PC-3 (cell line): ENCODE measurements at regions not wholly inside any gene's neighbourhood (a gene's known extent, or its start where the extent isn't known, plus 50 kb on each side); places are given as distances from the start of the nearest gene placed in this dataset.
A peak's percentile ranks its signal among the peaks of the same experiment; 100 is the strongest.

Experiments used
- ATAC-seq: fragments of 200-7000 bp; cut with Tn5 transposase; 2 replicates; pipeline ENCODE4 v1.9.1; 2020; ENCODE audit warnings: mild to moderate bottlenecking, moderate library complexity
- BruUV-seq: library from RNA; stranded (reverse); fragments of 400-500 nt; replicated peaks from 2 replicates; lab custom pipeline; 2021; lab: Mats Ljungman, UMichigan
- CTCF ChIA-PET: fragments of 300-600 bp; sonication (Branson Sonifier 250); formaldehyde crosslinking; loops from one replicate; lab custom pipeline; 2022; ENCODE audit warnings: antibody characterized with exemption; lab: Charles Lee
- POLR2A ChIA-PET: fragments of 300-600 bp; sonication (Branson Sonifier 250); formaldehyde crosslinking; loops from one replicate; lab custom pipeline; 2022; ENCODE audit warnings: antibody characterized with exemption; ENCODE audit not compliant: unreplicated experiment; lab: Charles Lee
- DNase-seq: peaks from one replicate; pipeline ENCODE4 v3.0.0-alpha.2; 2015
- H2AFZ ChIP-seq: fragments of 300-600 bp; sonication (generic); 2 replicates; pipeline ENCODE4 v1.6.0; 2016; ENCODE audit warnings: antibody characterized with exemption, low read length
- H3F3A ChIP-seq: fragments of 300-600 bp; sonication (generic); one replicate; pipeline ENCODE4 v1.6.0; 2017; ENCODE audit warnings: antibody characterized with exemption, low read length, control low read depth, mild to moderate bottlenecking; ENCODE audit not compliant: unreplicated experiment
- H3K27ac ChIP-seq: fragments of 300-600 bp; sonication (generic); 2 replicates; pipeline ENCODE4 v1.5.1; 2016; ENCODE audit warnings: mild to moderate bottlenecking, low read length
- H3K27me3 ChIP-seq: fragments of 300-600 bp; sonication (generic); 2 replicates; pipeline ENCODE4 v1.6.1; 2016; ENCODE audit warnings: low read length, mixed read lengths
- H3K36me3 ChIP-seq: fragments of 300-600 bp; sonication (generic); 2 replicates; pipeline ENCODE4 v1.6.1; 2016; ENCODE audit warnings: low read depth, mixed run types, low read length, mixed read lengths
- H3K4me1 ChIP-seq: fragments of 300-600 bp; sonication (generic); 2 replicates; pipeline ENCODE4 v1.5.1; 2016; ENCODE audit warnings: low read length; ENCODE audit not compliant: insufficient read depth
- H3K4me2 ChIP-seq: fragments of 300-600 bp; sonication (generic); 2 replicates; pipeline ENCODE4 v1.6.0; 2016; ENCODE audit warnings: low read length
- H3K4me3 ChIP-seq: fragments of 300-600 bp; sonication (generic); 2 replicates; pipeline ENCODE4 v1.5.1; 2016; ENCODE audit warnings: mild to moderate bottlenecking, low read length, mixed read lengths
- H3K79me2 ChIP-seq: fragments of 300-600 bp; sonication (generic); 2 replicates; pipeline ENCODE4 v1.6.1; 2017; ENCODE audit warnings: low read length, mixed read lengths
- H3K9ac ChIP-seq: fragments of 300-600 bp; sonication (generic); 2 replicates; pipeline ENCODE4 v1.6.0; 2016; ENCODE audit warnings: mild to moderate bottlenecking, low read length
- H3K9me2 ChIP-seq: fragments of 300-600 bp; sonication (generic); replicated peaks from 2 replicates; pipeline ENCODE4 v1.6.1; 2016; ENCODE audit warnings: mixed run types, low read length, mixed read lengths
- H3K9me3 ChIP-seq: fragments of 300-600 bp; sonication (generic); 2 replicates; pipeline ENCODE4 v1.6.1; 2016; ENCODE audit warnings: low read length, mixed read lengths
- H4K20me1 ChIP-seq: fragments of 300-600 bp; sonication (generic); 2 replicates; pipeline ENCODE4 v1.6.1; 2016; ENCODE audit warnings: low read length, mixed read lengths
- CTCF ChIP-seq: fragments of 300-600 bp; sonication (generic); conservative IDR thresholded peaks from 2 replicates; pipeline ENCODE4 v1.5.1; 2017; ENCODE audit warnings: antibody characterized with exemption, low read depth, mild to moderate bottlenecking, low read length
- EZH2 ChIP-seq: fragments of 300-600 bp; sonication (generic); IDR thresholded peaks from one replicate; pipeline ENCODE4 v1.6.1; 2017; ENCODE audit warnings: antibody characterized with exemption, mild to moderate bottlenecking, low read length; ENCODE audit not compliant: unreplicated experiment
- EZH2phosphoT487 ChIP-seq: fragments of 300-600 bp; sonication (generic); IDR thresholded peaks from 2 replicates; pipeline ENCODE4 v1.6.1; 2018; ENCODE audit warnings: mild to moderate bottlenecking, antibody characterized with exemption, low read length, borderline replicate concordance
- intact Hi-C: fragments of 100-400 bp; cut with micrococcal nuclease; formaldehyde crosslinking; loops from 2 replicates; pipeline ENCODE4 v1.9.0; 2023

GRCh38 chr4:106694232-106694631 is 325.7 kb upstream of the GIMD1 start:
- H3K9ac ChIP-seq = no peak overlapping the region
- no peak for ATAC-seq

DNA sequence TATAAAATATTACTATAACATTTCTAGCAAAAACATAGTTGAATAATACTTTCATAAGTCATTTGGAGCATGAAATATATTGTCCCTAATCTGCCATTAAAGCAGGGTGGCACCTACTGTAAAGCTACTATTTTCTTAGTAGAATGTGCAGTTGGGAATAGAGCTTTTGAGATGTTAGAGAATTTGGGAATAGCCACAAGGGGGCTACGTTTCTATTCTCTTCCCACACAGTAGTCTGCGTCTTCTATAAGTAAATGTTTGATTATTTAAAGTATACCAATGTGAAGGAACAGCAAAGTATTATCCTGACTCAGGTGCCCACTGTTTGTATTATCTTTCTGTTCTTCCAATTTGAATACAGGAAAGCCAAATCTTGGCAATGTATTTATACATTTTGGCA is 323.2 kb upstream of the GIMD1 start:
- Histone ChIP-seq H3K27ac (no peak overlapping the region), H2AFZ (no peak overlapping the region), H3K79me2 (no peaks in the 10 kb centered on the region), H4K20me1 (no peaks in the 10 kb centered on the region), H3K9me2 (no peaks in the 10 kb centered on the region), H3F3A (no peaks in the 10 kb centered on the region), H3K4me2 (no peak overlapping the region), H3K4me3 (no peak overlapping the region), H3K27me3 (no peaks in the 10 kb centered on the region), H3K36me3 (no peaks in the 10 kb centered on the region), H3K9ac (no peak overlapping the region), H3K9me3 (no peaks in the 10 kb centered on the region), H3K4me1 (0 out of 2 replicates have a peak, but pooled peaks cover 9% of the 10 kb centered on the region)
- intact Hi-C loops = loop anchor here (5.0 kb wide), 1 partner anchor 116 kb away; no protein-coding TSS in a partner anchor
- ChIA-PET POLR2A (no interaction called here), CTCF (no interaction called here)
- TF ChIP-seq EZH2 (no peak), CTCF (0 out of 2 replicates have a peak, but pooled peaks have one; percentile 28), EZH2phosphoT487 (no peak)
- DNase-seq = no peak
- BruUV-seq = no TSS peak
- no peak for ATAC-seq

More at GRCh38 chr4:106694232-106694631, 325.7 kb upstream of the GIMD1 start:
- H2AFZ ChIP-seq = no peak overlapping the region
- no peak overlapping the region for H3K4me3 ChIP-seq
- no peaks in the 10 kb centered on the region for H3F3A ChIP-seq
- ChIA-PET POLR2A (no interaction called here), CTCF (no interaction called here)
- intact Hi-C loops = loop anchor here (5.0 kb wide), 1 partner anchor 113 kb away; no protein-coding TSS in a partner anchor
- H3K4me1 ChIP-seq = 0 out of 2 replicates have a peak, but pooled peaks cover 9% of the 10 kb centered on the region
- H3K36me3 ChIP-seq = no peaks in the 10 kb centered on the region
- no peaks in the 10 kb centered on the region for H3K9me3 ChIP-seq
- H4K20me1 ChIP-seq = no peaks in the 10 kb centered on the region
- H3K79me2 ChIP-seq = no peaks in the 10 kb centered on the region
- no peak overlapping the region for H3K4me2 ChIP-seq
- no TSS peak for BruUV-seq
- H3K27me3 ChIP-seq = no peaks in the 10 kb centered on the region
- DNase-seq = no peak
- H3K27ac ChIP-seq = no peak overlapping the region
- TF ChIP-seq EZH2phosphoT487 = no peak
- no peak for TF ChIP-seq CTCF
- no peak for TF ChIP-seq EZH2
- H3K9me2 ChIP-seq = no peaks in the 10 kb centered on the region

DNA sequence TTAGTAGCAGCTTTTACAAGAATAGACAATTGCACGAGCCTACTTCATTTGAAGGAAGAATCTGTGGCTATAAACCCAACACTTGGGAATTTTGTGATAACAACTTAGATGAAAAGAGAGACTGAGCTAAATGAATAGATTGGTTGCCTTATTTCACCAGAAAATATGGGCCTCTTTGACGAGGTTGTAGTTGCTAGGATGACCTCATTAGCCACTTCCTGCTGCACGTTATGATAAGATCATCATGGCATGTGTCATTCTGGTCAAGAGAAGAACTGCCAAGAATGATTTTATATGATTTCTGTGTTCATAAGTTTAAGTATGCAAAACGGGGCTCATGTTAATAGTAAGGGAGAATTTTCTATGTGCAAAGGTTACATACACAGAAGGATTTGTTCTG is 321.9 kb upstream of the GIMD1 start:
- POLR2A ChIA-PET = no interaction called here
- no peak overlapping the region for H3K27ac ChIP-seq
- no peaks in the 10 kb centered on the region for H4K20me1 ChIP-seq
- CTCF ChIA-PET = interaction anchor here (0.6 kb wide), 1 partner anchor 122 kb away, joined by 9 read pairs; no protein-coding TSS in a partner anchor
- DNase-seq = peak; percentile 66
- BruUV-seq = no TSS peak
- 0 out of 2 replicates have a peak, but pooled peaks cover 9% of the 10 kb centered on the region for H3K4me1 ChIP-seq
- intact Hi-C loops = loop anchor here (5.0 kb wide), 1 partner anchor 117 kb away; no protein-coding TSS in a partner anchor
- no peak overlapping the region for H2AFZ ChIP-seq
- no peaks in the 10 kb centered on the region for H3K36me3 ChIP-seq
- H3K27me3 ChIP-seq = no peaks in the 10 kb centered on the region
- H3K4me3 ChIP-seq = no peak overlapping the region
- no peaks in the 10 kb centered on the region for H3K9me3 ChIP-seq
- peak; percentile 63 for ATAC-seq
- H3F3A ChIP-seq = no peaks in the 10 kb centered on the region
- no peak overlapping the region for H3K4me2 ChIP-seq
- H3K9me2 ChIP-seq = no peaks in the 10 kb centered on the region
- H3K79me2 ChIP-seq = no peaks in the 10 kb centered on the region
- H3K9ac ChIP-seq = no peak overlapping the region
- TF ChIP-seq CTCF (no peak), EZH2phosphoT487 (no peak), EZH2 (no peak)
